MCF 10A (cell line): ENCODE measurements at regions not wholly inside any gene's neighbourhood (a gene's known extent, or its start where the extent isn't known, plus 50 kb on each side); places are given as distances from the start of the nearest gene placed in this dataset.
A peak's percentile ranks its signal among the peaks of the same experiment; 100 is the strongest.

Experiments used
- BruUV-seq: library from RNA; stranded (reverse); fragments of 400-500 nt; replicated peaks from 2 replicates; lab custom pipeline; 2021; lab: Mats Ljungman, UMichigan
- CTCF ChIA-PET: fragments of 300-600 bp; sonication (Branson Sonifier 250); formaldehyde crosslinking; extraction: SDS; loops from one replicate; lab custom pipeline; 2021; ENCODE audit warnings: antibody characterized with exemption, inconsistent platforms; lab: Yijun Ruan, JAX
- POLR2A ChIA-PET: fragments of 300-600, 350-650 bp; sonication (Branson Sonifier 250); formaldehyde crosslinking; extraction: SDS; loops from one replicate; lab custom pipeline; 2020; ENCODE audit warnings: antibody characterized with exemption, inconsistent platforms; lab: Yijun Ruan, JAX
- DNase-seq: peaks from one replicate; pipeline ENCODE4 v3.0.0-alpha.2; 2018; ENCODE audit not compliant: unreplicated experiment
- H3K27ac Mint-ChIP-seq: one replicate; pipeline ENCODE4 v1.8.0; 2022; ENCODE audit warnings: mild to moderate bottlenecking, low read depth, mixed read lengths; ENCODE audit not compliant: unreplicated experiment
- H3K27me3 Mint-ChIP-seq: one replicate; pipeline ENCODE4 v1.8.0; 2022; ENCODE audit warnings: mixed read lengths; ENCODE audit not compliant: insufficient read depth, unreplicated experiment
- H3K36me3 Mint-ChIP-seq: one replicate; pipeline ENCODE4 v1.8.0; 2022; ENCODE audit warnings: mild to moderate bottlenecking, moderate library complexity, mixed read lengths; ENCODE audit not compliant: insufficient read depth, unreplicated experiment
- H3K4me1 Mint-ChIP-seq: one replicate; pipeline ENCODE4 v1.8.0; 2022; ENCODE audit warnings: mixed read lengths; ENCODE audit not compliant: insufficient read depth, unreplicated experiment
- H3K4me3 Mint-ChIP-seq: one replicate; pipeline ENCODE4 v1.8.0; 2022; ENCODE audit warnings: mild to moderate bottlenecking, moderate library complexity, mixed read lengths; ENCODE audit not compliant: unreplicated experiment
- H3K9me3 Mint-ChIP-seq: one replicate; pipeline ENCODE4 v1.8.0; 2022; ENCODE audit warnings: mixed read lengths; ENCODE audit not compliant: unreplicated experiment
- CTCF ChIP-seq: fragments of 200-600 bp; IDR thresholded peaks from one replicate; pipeline ENCODE4 v1.8.0; 2022; ENCODE audit warnings: antibody characterized with exemption, mild to moderate bottlenecking; ENCODE audit not compliant: unreplicated experiment
- intact Hi-C: fragments of 100-400 bp; cut with micrococcal nuclease; formaldehyde crosslinking; loops from 2 replicates; pipeline ENCODE4 v1.14.1; 2022

GRCh38 chrX:95056901-95057300, 1382.9 kb downstream of the FAM133A start:
- peak; percentile 54 for DNase-seq
- no peaks in the 10 kb centered on the region for H3K9me3 Mint-ChIP-seq
- no peak overlapping the region for H3K27ac Mint-ChIP-seq
- H3K4me3 Mint-ChIP-seq = no peak overlapping the region
- H3K27me3 Mint-ChIP-seq = peaks cover 45% of the 10 kb centered on the region
- POLR2A ChIA-PET = no interaction called here
- peaks cover 10% of the 10 kb centered on the region for H3K4me1 Mint-ChIP-seq
- BruUV-seq = no TSS peak
- intact Hi-C loops = loop anchor here (1.0 to 2.0 kb wide), 3 partner anchors 14 to 1126 kb away; no protein-coding TSS in a partner anchor
- CTCF ChIA-PET = interaction anchor here (0.7 to 1.9 kb wide), 4 partner anchors 15 to 424 kb away, joined by 3 to 6 read pairs (median 4); no protein-coding TSS in a partner anchor
- no peaks in the 10 kb centered on the region for H3K36me3 Mint-ChIP-seq
- peak; percentile 33 for TF ChIP-seq CTCF

GRCh38 chrX:95057341-95057740, 1383.3 kb downstream of the FAM133A start:
- Mint-ChIP-seq H3K4me3 (no peak overlapping the region), H3K27me3 (peaks cover 43% of the 10 kb centered on the region), H3K27ac (no peak overlapping the region), H3K4me1 (peaks cover 10% of the 10 kb centered on the region), H3K9me3 (no peaks in the 10 kb centered on the region), H3K36me3 (no peaks in the 10 kb centered on the region)
- DNase-seq = no peak
- TF ChIP-seq CTCF = no peak
- ChIA-PET POLR2A (no interaction called here), CTCF (interaction anchor here (0.5 to 1.9 kb wide), 5 partner anchors 14 to 893 kb away, joined by 4 to 6 read pairs (median 5); no protein-coding TSS in a partner anchor)
- BruUV-seq = no TSS peak
- intact Hi-C loops = loop anchor here (1.0 to 2.0 kb wide), 3 partner anchors 14 to 1125 kb away; no protein-coding TSS in a partner anchor

GRCh38 chrX:95058815-95059214, 1384.8 kb downstream of the FAM133A start:
- Mint-ChIP-seq H3K4me3 (no peak overlapping the region), H3K4me1 (peaks cover 10% of the 10 kb centered on the region), H3K27me3 (peaks cover 35% of the 10 kb centered on the region), H3K27ac (no peak overlapping the region), H3K9me3 (no peaks in the 10 kb centered on the region), H3K36me3 (no peaks in the 10 kb centered on the region)
- intact Hi-C loops = no loop called here
- DNase-seq = peak; percentile 53
- no TSS peak for BruUV-seq
- TF ChIP-seq CTCF = no peak
- POLR2A ChIA-PET = no interaction called here
- CTCF ChIA-PET = interaction anchor here (0.7 to 1.2 kb wide), 2 partner anchors 11 to 12 kb away, joined by 3 to 5 read pairs; no protein-coding TSS in a partner anchor

- ChIA-PET CTCF (interaction anchor here (1.2 to 1.8 kb wide), 4 partner anchors 11 to 17 kb away, joined by 4 to 13 read pairs (median 6); no protein-coding TSS in a partner anchor), POLR2A (interaction anchor here (0.5 to 2.2 kb wide), 3 partner anchors 12 to 702 kb away, joined by 3 to 4 read pairs (median 3); no protein-coding TSS in a partner anchor)
- Mint-ChIP-seq H3K4me3 (no peak overlapping the region), H3K9me3 (no peaks in the 10 kb centered on the region), H3K27me3 (peaks cover 37% of the 10 kb centered on the region), H3K36me3 (no peaks in the 10 kb centered on the region), H3K4me1 (peaks cover 10% of the 10 kb centered on the region), H3K27ac (no peak overlapping the region)
- no peak for DNase-seq
- no peak for TF ChIP-seq CTCF
- intact Hi-C loops = no loop called here
- no TSS peak for BruUV-seq
Measured at GRCh38 chrX:95059909-95060308, 1385.9 kb downstream of the FAM133A start.
